ENCODE measurements at regions not wholly inside any gene's neighbourhood (a gene's known extent, or its start where the extent isn't known, plus 50 kb on each side); places are given as distances from the start of the nearest gene placed in this dataset.

GRCh38 chr17:33955461-33955860 is 299.6 kb upstream of the CCL2 start:
- TF ChIP-seq MAX (IDR thresholded peaks at IDR 0.05): no peak
- no peak for TF ChIP-seq CEBPB (IDR thresholded peaks at IDR 0.05)
- TF ChIP-seq EGR1 (IDR thresholded peaks at IDR 0.05): no peak
- no peak for TF ChIP-seq EP300 (IDR thresholded peaks at IDR 0.05; ENCODE audit: borderline replicate concordance)
- TF ChIP-seq, protein P1, sequence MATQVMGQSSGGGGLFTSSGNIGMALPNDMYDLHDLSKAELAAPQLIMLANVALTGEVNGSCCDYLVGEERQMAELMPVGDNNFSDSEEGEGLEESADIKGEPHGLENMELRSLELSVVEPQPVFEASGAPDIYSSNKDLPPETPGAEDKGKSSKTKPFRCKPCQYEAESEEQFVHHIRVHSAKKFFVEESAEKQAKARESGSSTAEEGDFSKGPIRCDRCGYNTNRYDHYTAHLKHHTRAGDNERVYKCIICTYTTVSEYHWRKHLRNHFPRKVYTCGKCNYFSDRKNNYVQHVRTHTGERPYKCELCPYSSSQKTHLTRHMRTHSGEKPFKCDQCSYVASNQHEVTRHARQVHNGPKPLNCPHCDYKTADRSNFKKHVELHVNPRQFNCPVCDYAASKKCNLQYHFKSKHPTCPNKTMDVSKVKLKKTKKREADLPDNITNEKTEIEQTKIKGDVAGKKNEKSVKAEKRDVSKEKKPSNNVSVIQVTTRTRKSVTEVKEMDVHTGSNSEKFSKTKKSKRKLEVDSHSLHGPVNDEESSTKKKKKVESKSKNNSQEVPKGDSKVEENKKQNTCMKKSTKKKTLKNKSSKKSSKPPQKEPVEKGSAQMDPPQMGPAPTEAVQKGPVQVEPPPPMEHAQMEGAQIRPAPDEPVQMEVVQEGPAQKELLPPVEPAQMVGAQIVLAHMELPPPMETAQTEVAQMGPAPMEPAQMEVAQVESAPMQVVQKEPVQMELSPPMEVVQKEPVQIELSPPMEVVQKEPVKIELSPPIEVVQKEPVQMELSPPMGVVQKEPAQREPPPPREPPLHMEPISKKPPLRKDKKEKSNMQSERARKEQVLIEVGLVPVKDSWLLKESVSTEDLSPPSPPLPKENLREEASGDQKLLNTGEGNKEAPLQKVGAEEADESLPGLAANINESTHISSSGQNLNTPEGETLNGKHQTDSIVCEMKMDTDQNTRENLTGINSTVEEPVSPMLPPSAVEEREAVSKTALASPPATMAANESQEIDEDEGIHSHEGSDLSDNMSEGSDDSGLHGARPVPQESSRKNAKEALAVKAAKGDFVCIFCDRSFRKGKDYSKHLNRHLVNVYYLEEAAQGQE (IDR thresholded peaks at IDR 0.05; ENCODE audit: low read depth): no peak
- TF ChIP-seq TEAD4 (IDR thresholded peaks at IDR 0.05): no peak
- no peak for TF ChIP-seq CREB1 (IDR thresholded peaks at IDR 0.05; ENCODE audit: low read depth)

Measured in Ishikawa (cell line).